Esophagus muscularis mucosa (tissue), 4 donors: ENCODE measurements at regions not wholly inside any gene's neighbourhood (a gene's known extent, or its start where the extent isn't known, plus 50 kb on each side); places are given as distances from the start of the nearest gene placed in this dataset.

Experiments used
- DNase-seq: peaks from one replicate; pipeline ENCODE4 v3.0.0-alpha.2; 2017; ENCODE audit errors: extremely low spot score
- H3K27ac ChIP-seq, 4 donors: fragments of 200-600 bp; sonication (generic); replicated peaks in 1 of 4; 1 replicate in 3 of 4; 2 replicates in 1 of 4; pipeline ENCODE4 v1.5.1; 2016 to 2019; ENCODE audit warnings: mild to moderate bottlenecking in 1 of 4
- H3K27me3 ChIP-seq, 4 donors: fragments of 200-600 bp; sonication (generic); one replicate each; pipeline versions ENCODE4 v1.5.1 to v1.6.0; 2016 to 2019
- H3K36me3 ChIP-seq, 4 donors: fragments of 200-600 bp; sonication (generic); one replicate each; pipeline ENCODE4 v1.5.1; 2016 to 2019
- H3K4me1 ChIP-seq, 4 donors: fragments of 200-600 bp; sonication (generic); one replicate each; pipeline ENCODE4 v1.5.1; 2016 to 2019
- H3K4me3 ChIP-seq, 4 donors: fragments of 200-600 bp; sonication (generic); 1 replicate in 2 of 4; 2 replicates in 2 of 4; pipeline ENCODE4 v1.5.1; 2016 to 2019; ENCODE audit warnings: mild to moderate bottlenecking in 4 of 4, moderate library complexity in 1 of 4
- H3K9me3 ChIP-seq, 4 donors: fragments of 200-600 bp; sonication (generic); 1 replicate in 3 of 4; 2 replicates in 1 of 4; pipeline ENCODE4 v1.5.1; 2016 to 2019
- CTCF ChIP-seq, 3 experiments: fragments of 200-600 bp in 2 of 3; fragments of 450-650 bp in 1 of 3; sonication (generic) in 2 of 3; IDR thresholded peaks; one replicate each; pipeline ENCODE4 v1.5.1; 2017 to 2019; ENCODE audit warnings: antibody characterized with exemption in 3 of 3, mild to moderate bottlenecking in 2 of 3, moderate library complexity in 1 of 3
- EP300 ChIP-seq: sonication (generic); formaldehyde crosslinking; IDR thresholded peaks from one replicate; pipeline ENCODE4 v1.6.1; 2017; ENCODE audit warnings: antibody characterized with exemption
- POLR2A ChIP-seq: fragments of 450-650 bp; IDR thresholded peaks from one replicate; pipeline ENCODE4 v1.6.1; 2017; ENCODE audit warnings: antibody characterized with exemption, moderate library complexity, mild to moderate bottlenecking, low read depth
- POLR2AphosphoS5 ChIP-seq, 2 donors: sonication (generic); formaldehyde crosslinking; IDR thresholded peaks; one replicate each; pipeline ENCODE4 v1.6.1; 2017; ENCODE audit warnings: antibody characterized with exemption in 2 of 2
- WGBS: methylation state at CpG from one replicate; pipeline ENCODE4 v1.1.5; 2018; 5-methylcytosine and 5-hydroxymethylcytosine counted together
- intact Hi-C: fragments of 100-400 bp; cut with DNase I; formaldehyde crosslinking; loops from one replicate; pipeline ENCODE4 v1.15.1; 2023

DNA sequence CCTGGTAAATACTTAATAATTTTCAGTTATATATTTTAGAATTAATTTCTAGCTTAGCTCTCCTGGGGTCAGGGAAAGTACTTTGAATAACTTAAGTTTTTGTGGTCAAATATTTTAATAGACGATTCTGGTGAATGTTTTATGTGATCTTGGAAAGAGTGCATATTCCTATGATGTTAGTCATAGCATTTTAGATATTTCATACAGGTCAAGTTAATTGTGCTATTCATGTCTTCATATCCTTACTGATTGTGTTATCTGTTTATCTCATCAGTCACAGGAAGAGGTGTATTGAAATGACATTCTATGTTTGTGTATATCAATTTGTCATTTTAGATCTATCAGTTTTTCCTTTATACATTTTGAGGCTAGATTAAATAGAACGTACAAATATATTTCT is 576.2 kb downstream of the CPS1 start:
- TF ChIP-seq EP300 (no peak), POLR2A (no peak), CTCF (IDR thresholded peaks at IDR 0.05) (no peak), POLR2AphosphoS5 (IDR thresholded peaks at IDR 0.05) (no peak)
- no peak overlapping the region for H3K4me3 ChIP-seq
- H3K27me3 ChIP-seq = no peaks in the 10 kb centered on the region
- H3K9me3 ChIP-seq = no peaks in the 10 kb centered on the region
- intact Hi-C loops = no loop called here
- no peak overlapping the region for H3K27ac ChIP-seq
- H3K36me3 ChIP-seq = no peaks in the 10 kb centered on the region
- H3K4me1 ChIP-seq = no peaks in the 10 kb centered on the region
- DNase-seq = no peak
- 57% methylated on average over 2 of the region's 2 CpGs for WGBS

DNA sequence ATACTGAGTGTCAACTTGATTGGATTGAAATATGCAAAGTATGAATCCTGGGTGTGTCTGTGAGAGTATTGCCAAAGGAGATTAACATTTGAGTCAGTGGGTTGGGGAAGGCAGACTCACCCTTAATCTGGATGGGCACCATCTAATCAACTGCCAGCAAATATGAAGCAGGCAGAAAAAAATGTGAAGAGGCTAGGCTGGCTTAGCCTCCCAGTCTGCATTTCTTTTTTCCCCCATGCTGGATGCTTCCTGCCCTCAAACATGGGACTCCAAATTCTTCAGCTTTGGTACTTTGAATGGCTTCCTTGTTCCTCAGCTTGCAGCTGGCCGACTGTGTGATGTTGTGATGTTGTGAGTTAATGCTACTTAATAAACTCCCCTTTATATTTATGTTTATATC is 577.4 kb downstream of the CPS1 start:
- H3K36me3 ChIP-seq = no peaks in the 10 kb centered on the region
- no peak overlapping the region for H3K27ac ChIP-seq
- no peak for TF ChIP-seq EP300
- TF ChIP-seq POLR2A = no peak
- no peak for TF ChIP-seq CTCF (IDR thresholded peaks at IDR 0.05)
- no peak for TF ChIP-seq POLR2AphosphoS5 (IDR thresholded peaks at IDR 0.05)
- no peaks in the 10 kb centered on the region for H3K9me3 ChIP-seq
- 63% methylated on average over 1 of the region's 1 CpG for WGBS
- intact Hi-C loops = no loop called here
- no peaks in the 10 kb centered on the region for H3K27me3 ChIP-seq
- DNase-seq = no peak
- no peak overlapping the region for H3K4me3 ChIP-seq
- no peaks in the 10 kb centered on the region for H3K4me1 ChIP-seq

DNA sequence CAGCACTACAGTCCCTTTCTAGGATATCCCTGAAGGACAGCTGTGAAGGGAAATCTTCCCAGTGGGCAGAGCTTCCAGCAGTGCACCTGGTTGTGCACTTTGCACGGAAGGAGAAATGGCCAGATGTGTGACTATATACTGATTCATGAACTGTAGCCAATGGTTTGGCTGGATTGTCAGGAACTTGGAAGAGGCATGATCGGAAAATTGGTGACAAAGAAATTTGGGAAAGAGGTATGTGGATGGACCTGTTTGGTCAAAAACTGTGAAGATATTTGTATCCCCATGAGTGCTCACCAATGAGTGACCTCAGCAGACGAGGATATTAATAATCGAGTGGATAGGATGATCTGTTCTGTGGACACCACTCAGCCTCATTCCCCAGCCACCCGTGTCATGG is 582.2 kb downstream of the CPS1 start:
- H3K27ac ChIP-seq = no peak overlapping the region
- H3K4me3 ChIP-seq = no peak overlapping the region
- H3K27me3 ChIP-seq = no peaks in the 10 kb centered on the region
- H3K9me3 ChIP-seq = no peaks in the 10 kb centered on the region
- DNase-seq = no peak
- TF ChIP-seq POLR2AphosphoS5 (IDR thresholded peaks at IDR 0.05) (no peak), CTCF (IDR thresholded peaks at IDR 0.05) (no peak), POLR2A (no peak), EP300 (no peak)
- no peaks in the 10 kb centered on the region for H3K4me1 ChIP-seq
- H3K36me3 ChIP-seq = no peaks in the 10 kb centered on the region
- 90% methylated on average over 5 of the region's 5 CpGs for WGBS
- intact Hi-C loops = no loop called here

DNA sequence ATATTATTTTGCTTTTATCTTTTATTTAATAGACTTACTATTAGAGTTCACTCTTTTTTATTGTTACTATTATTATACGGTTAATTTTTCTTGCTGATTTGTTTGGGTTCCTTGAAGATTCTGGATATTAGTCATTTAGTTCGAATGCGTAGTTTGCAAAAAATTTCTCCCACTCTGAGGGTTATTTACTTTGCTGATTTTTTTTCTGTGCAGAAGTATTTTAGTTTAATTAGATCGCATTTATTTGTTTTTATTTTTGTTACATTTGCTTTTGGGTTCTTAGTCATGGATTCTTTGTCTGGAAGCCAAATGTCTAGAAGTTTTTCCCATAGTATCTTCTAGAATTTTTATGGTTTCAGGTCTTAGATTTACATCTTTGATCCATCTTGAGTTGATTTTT is 585.2 kb downstream of the CPS1 start:
- WGBS = 92% methylated on average over 4 of the region's 4 CpGs
- Histone ChIP-seq H3K27me3 (no peaks in the 10 kb centered on the region), H3K4me1 (no peaks in the 10 kb centered on the region), H3K4me3 (no peak overlapping the region), H3K27ac (no peak overlapping the region), H3K9me3 (no peaks in the 10 kb centered on the region), H3K36me3 (no peaks in the 10 kb centered on the region)
- no peak for DNase-seq
- intact Hi-C loops = no loop called here
- no peak for TF ChIP-seq CTCF (IDR thresholded peaks at IDR 0.05)
- no peak for TF ChIP-seq POLR2A
- TF ChIP-seq POLR2AphosphoS5 (IDR thresholded peaks at IDR 0.05) = no peak
- no peak for TF ChIP-seq EP300

DNA sequence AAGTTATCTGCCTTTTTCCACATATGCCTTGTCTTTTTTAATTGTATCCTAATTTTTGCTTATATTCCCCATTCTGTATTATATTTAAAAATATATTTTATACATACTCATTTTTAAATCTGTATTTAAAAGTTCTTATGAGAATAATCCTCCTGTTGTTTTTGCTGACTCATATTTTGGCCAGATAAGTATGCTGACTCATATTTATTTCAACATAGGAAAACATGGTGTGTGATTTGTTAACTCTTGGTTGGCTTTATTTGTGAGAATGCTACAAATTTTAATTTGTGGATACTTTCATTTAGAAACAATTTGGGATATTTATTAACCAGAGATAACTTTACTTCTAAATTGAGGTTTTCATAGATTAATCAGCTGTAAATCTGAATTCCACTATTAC is 587.7 kb downstream of the CPS1 start:
- DNase-seq = no peak
- Histone ChIP-seq H3K4me3 (no peak overlapping the region), H3K4me1 (no peaks in the 10 kb centered on the region), H3K9me3 (no peaks in the 10 kb centered on the region), H3K27ac (no peak overlapping the region), H3K36me3 (no peaks in the 10 kb centered on the region), H3K27me3 (no peaks in the 10 kb centered on the region)
- intact Hi-C loops = no loop called here
- TF ChIP-seq POLR2A (no peak), POLR2AphosphoS5 (IDR thresholded peaks at IDR 0.05) (no peak), CTCF (IDR thresholded peaks at IDR 0.05) (no peak), EP300 (no peak)
